Fibroblast of lung (primary cell): ENCODE measurements at regions not wholly inside any gene's neighbourhood (a gene's known extent, or its start where the extent isn't known, plus 50 kb on each side); places are given as distances from the start of the nearest gene placed in this dataset.

Experiments
- DNase-seq, 2 donors: peaks; one replicate each; pipeline versions ENCODE4 v3.0.0 to v3.0.0-alpha.2; 2010; ENCODE audit warnings: low read depth in 2 of 2
- H2AFZ ChIP-seq: 2 replicates; pipeline ENCODE4 v1.5.1; 2012; ENCODE audit warnings: low read length, control low read depth, inconsistent platforms
- H3K27ac ChIP-seq: 2 replicates; pipeline ENCODE4 v1.5.1; 2011; ENCODE audit warnings: low read length, control low read depth; ENCODE audit not compliant: insufficient read depth
- H3K27me3 ChIP-seq: 2 replicates; pipeline ENCODE4 v1.5.1; 2011; ENCODE audit warnings: mild to moderate bottlenecking, low read length; ENCODE audit not compliant: control insufficient read depth, insufficient read depth
- H3K36me3 ChIP-seq: 2 replicates; pipeline ENCODE4 v1.5.1; 2011; ENCODE audit warnings: low read length; ENCODE audit not compliant: control insufficient read depth, insufficient read depth
- H3K4me1 ChIP-seq: 2 replicates; pipeline ENCODE4 v1.5.1; 2011; ENCODE audit warnings: low read length; ENCODE audit not compliant: control insufficient read depth, insufficient read depth; ENCODE audit errors: extremely low read depth
- H3K4me2 ChIP-seq: 2 replicates; pipeline ENCODE4 v1.5.1; 2011; ENCODE audit warnings: low read length, control low read depth; ENCODE audit not compliant: insufficient read depth; ENCODE audit errors: extremely low read depth
- H3K4me3 ChIP-seq, 4 experiments: fragments of 200-600 bp in 1 of 4; sonication (generic) in 1 of 4; replicated peaks in 1 of 4; 2 replicates each; pipeline ENCODE4 v1.5.1; 2011 to 2016; ENCODE audit warnings: low read length in 4 of 4, low read depth in 3 of 4, mild to moderate bottlenecking in 3 of 4, control low read depth in 2 of 4, inconsistent platforms in 1 of 4, mixed read lengths in 1 of 4; ENCODE audit not compliant: insufficient read depth in 1 of 4; ENCODE audit errors: control extremely low read depth in 1 of 4
- H3K79me2 ChIP-seq: 2 replicates; pipeline ENCODE4 v1.5.1; 2012; ENCODE audit warnings: mild to moderate bottlenecking, low read length, inconsistent platforms; ENCODE audit not compliant: control insufficient read depth, insufficient read depth
- H3K9ac ChIP-seq: 2 replicates; pipeline ENCODE4 v1.5.1; 2011; ENCODE audit warnings: mild to moderate bottlenecking, low read length, control low read depth; ENCODE audit not compliant: insufficient read depth
- H3K9me3 ChIP-seq: 2 replicates; pipeline ENCODE4 v1.5.1; 2012; ENCODE audit warnings: low read depth, low read length; ENCODE audit not compliant: control insufficient read depth, insufficient read depth
- H4K20me1 ChIP-seq: 2 replicates; pipeline ENCODE4 v1.5.1; 2011; ENCODE audit warnings: low read length; ENCODE audit not compliant: control insufficient read depth, insufficient read depth; ENCODE audit errors: extremely low read depth
- CTCF ChIP-seq, 2 donors: IDR thresholded peaks in 1 of 2; conservative IDR thresholded peaks in 1 of 2; 1 replicate in 1 of 2; 2 replicates in 1 of 2; pipeline ENCODE4 v1.5.1; 2011 to 2012; ENCODE audit warnings: low read length in 2 of 2, control low read depth in 1 of 2, inconsistent platforms in 1 of 2, low read depth in 1 of 2, mild to moderate bottlenecking in 1 of 2
- EZH2 ChIP-seq: IDR thresholded peaks from 2 replicates; pipeline ENCODE4 v1.5.1; 2012; ENCODE audit warnings: low read length, control low read depth, mild to moderate bottlenecking; ENCODE audit errors: missing control alignments

- Histone ChIP-seq H3K9me3 (no peaks in the 10 kb centered on the region), H3K36me3 (no peaks in the 10 kb centered on the region), H3K9ac (no peak overlapping the region), H3K4me2 (no peak overlapping the region), H3K27ac (no peak overlapping the region), H3K4me1 (no peaks in the 10 kb centered on the region), H3K27me3 (no peaks in the 10 kb centered on the region), H3K4me3 (no peak overlapping the region), H4K20me1 (no peaks in the 10 kb centered on the region), H2AFZ (no peak overlapping the region), H3K79me2 (no peaks in the 10 kb centered on the region)
- no peak for DNase-seq
- no peak for TF ChIP-seq EZH2
- no peak for TF ChIP-seq CTCF (conservative IDR thresholded peaks at IDR 0.05 in 1 of 2, IDR thresholded peaks at IDR 0.05 in 1 of 2; ENCODE audit: low read depth in 1 of 2, low read length in 2 of 2)
Measured at GRCh38 chr1:4210043-4210442, 310.0 kb upstream of the C1orf174 start.

- H3K4me2 ChIP-seq: no peak overlapping the region
- no peaks in the 10 kb centered on the region for H3K36me3 ChIP-seq
- H3K9me3 ChIP-seq: no peaks in the 10 kb centered on the region
- no peaks in the 10 kb centered on the region for H3K4me1 ChIP-seq
- DNase-seq: no peak
- H3K79me2 ChIP-seq: no peaks in the 10 kb centered on the region
- no peaks in the 10 kb centered on the region for H4K20me1 ChIP-seq
- no peak overlapping the region for H2AFZ ChIP-seq
- no peak overlapping the region for H3K9ac ChIP-seq
- TF ChIP-seq EZH2: no peak
- no peak for TF ChIP-seq CTCF (conservative IDR thresholded peaks at IDR 0.05 in 1 of 2, IDR thresholded peaks at IDR 0.05 in 1 of 2; ENCODE audit: low read depth in 1 of 2, low read length in 2 of 2)
- no peaks in the 10 kb centered on the region for H3K27me3 ChIP-seq
- H3K4me3 ChIP-seq: no peak overlapping the region
- no peak overlapping the region for H3K27ac ChIP-seq
Measured at GRCh38 chr1:4212796-4213195, 312.7 kb upstream of the C1orf174 start.

- Histone ChIP-seq H2AFZ (no peak overlapping the region), H3K36me3 (no peaks in the 10 kb centered on the region), H3K27me3 (no peaks in the 10 kb centered on the region), H3K4me3 (no peak overlapping the region), H3K79me2 (no peaks in the 10 kb centered on the region), H3K9me3 (no peaks in the 10 kb centered on the region), H3K27ac (no peak overlapping the region), H3K9ac (no peak overlapping the region), H3K4me1 (no peaks in the 10 kb centered on the region), H3K4me2 (no peak overlapping the region), H4K20me1 (no peaks in the 10 kb centered on the region)
- DNase-seq: no peak
- TF ChIP-seq CTCF (conservative IDR thresholded peaks at IDR 0.05 in 1 of 2, IDR thresholded peaks at IDR 0.05 in 1 of 2; ENCODE audit: low read depth in 1 of 2, low read length in 2 of 2): no peak
- no peak for TF ChIP-seq EZH2
Measured at GRCh38 chr1:4213366-4213973, 313.4 kb upstream of the C1orf174 start.
